AG04450 (cell line): ENCODE measurements at regions not wholly inside any gene's neighbourhood (a gene's known extent, or its start where the extent isn't known, plus 50 kb on each side); places are given as distances from the start of the nearest gene placed in this dataset.

ENCODE experiments used
- CTCF ChIA-PET: fragments of 300-600, 350-600 bp; formaldehyde crosslinking; extraction: SDS; loops from one replicate; lab custom pipeline; 2022; ENCODE audit warnings: antibody characterized with exemption, inconsistent platforms; lab: Charles Lee
- POLR2A ChIA-PET: fragments of 350-600 bp; formaldehyde crosslinking; extraction: SDS; loops from one replicate; lab custom pipeline; 2021; ENCODE audit warnings: antibody characterized with exemption, inconsistent platforms; lab: Yijun Ruan, JAX
- DNase-seq: peaks from one replicate; pipeline ENCODE4 v3.0.0-alpha.2; 2011; ENCODE audit warnings: low read depth, low spot score
- H3K27ac ChIP-seq: one replicate; pipeline ENCODE4 v1.5.1; 2012; ENCODE audit warnings: low read depth, low read length, control low read depth
- H3K27me3 ChIP-seq: one replicate; pipeline ENCODE4 v1.6.0; 2012; ENCODE audit warnings: low read length; ENCODE audit not compliant: control insufficient read depth, insufficient read depth
- H3K4me3 ChIP-seq: 2 replicates; pipeline ENCODE4 v1.5.1; 2011; ENCODE audit warnings: mild to moderate bottlenecking, low read depth, low read length, control low read depth
- H3K9me3 ChIP-seq: 2 replicates; pipeline ENCODE4 v1.5.1; 2012; ENCODE audit warnings: low read length; ENCODE audit not compliant: control insufficient read depth, insufficient read depth
- TF ChIP-seq, protein P1 (sequence below): IDR thresholded peaks from 2 replicates; pipeline ENCODE4 v1.5.1; 2011; ENCODE audit warnings: low read depth, low read length, control low read depth, inconsistent platforms

DNA sequence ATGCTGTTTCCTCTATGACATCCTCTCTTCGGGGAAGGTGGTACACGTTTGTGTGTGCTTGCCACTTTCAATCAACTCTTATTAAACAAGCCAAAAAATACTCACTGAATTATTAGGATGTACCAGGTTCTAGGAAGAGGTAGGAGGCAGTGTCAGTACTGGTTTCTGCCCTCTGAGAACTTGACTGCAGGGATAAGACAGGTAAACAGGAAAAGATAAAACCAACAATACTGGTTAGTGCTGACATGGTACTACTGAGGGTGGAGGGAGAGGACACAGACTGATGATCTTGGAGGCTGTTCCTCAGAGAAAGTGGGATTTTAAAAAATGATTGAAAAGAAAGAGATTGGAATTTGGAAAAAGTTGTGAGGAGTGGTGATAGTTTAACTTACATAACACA, 295.2 kb upstream of the PWP1 start:
- TF ChIP-seq, protein P1, sequence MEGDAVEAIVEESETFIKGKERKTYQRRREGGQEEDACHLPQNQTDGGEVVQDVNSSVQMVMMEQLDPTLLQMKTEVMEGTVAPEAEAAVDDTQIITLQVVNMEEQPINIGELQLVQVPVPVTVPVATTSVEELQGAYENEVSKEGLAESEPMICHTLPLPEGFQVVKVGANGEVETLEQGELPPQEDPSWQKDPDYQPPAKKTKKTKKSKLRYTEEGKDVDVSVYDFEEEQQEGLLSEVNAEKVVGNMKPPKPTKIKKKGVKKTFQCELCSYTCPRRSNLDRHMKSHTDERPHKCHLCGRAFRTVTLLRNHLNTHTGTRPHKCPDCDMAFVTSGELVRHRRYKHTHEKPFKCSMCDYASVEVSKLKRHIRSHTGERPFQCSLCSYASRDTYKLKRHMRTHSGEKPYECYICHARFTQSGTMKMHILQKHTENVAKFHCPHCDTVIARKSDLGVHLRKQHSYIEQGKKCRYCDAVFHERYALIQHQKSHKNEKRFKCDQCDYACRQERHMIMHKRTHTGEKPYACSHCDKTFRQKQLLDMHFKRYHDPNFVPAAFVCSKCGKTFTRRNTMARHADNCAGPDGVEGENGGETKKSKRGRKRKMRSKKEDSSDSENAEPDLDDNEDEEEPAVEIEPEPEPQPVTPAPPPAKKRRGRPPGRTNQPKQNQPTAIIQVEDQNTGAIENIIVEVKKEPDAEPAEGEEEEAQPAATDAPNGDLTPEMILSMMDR: no peak
- H3K4me3 ChIP-seq: no peak overlapping the region
- H3K27me3 ChIP-seq: no peaks in the 10 kb centered on the region
- DNase-seq: no peak
- ChIA-PET POLR2A (no interaction called here), CTCF (no interaction called here)
- no peak overlapping the region for H3K27ac ChIP-seq
- peaks cover 10% of the 10 kb centered on the region for H3K9me3 ChIP-seq

DNA sequence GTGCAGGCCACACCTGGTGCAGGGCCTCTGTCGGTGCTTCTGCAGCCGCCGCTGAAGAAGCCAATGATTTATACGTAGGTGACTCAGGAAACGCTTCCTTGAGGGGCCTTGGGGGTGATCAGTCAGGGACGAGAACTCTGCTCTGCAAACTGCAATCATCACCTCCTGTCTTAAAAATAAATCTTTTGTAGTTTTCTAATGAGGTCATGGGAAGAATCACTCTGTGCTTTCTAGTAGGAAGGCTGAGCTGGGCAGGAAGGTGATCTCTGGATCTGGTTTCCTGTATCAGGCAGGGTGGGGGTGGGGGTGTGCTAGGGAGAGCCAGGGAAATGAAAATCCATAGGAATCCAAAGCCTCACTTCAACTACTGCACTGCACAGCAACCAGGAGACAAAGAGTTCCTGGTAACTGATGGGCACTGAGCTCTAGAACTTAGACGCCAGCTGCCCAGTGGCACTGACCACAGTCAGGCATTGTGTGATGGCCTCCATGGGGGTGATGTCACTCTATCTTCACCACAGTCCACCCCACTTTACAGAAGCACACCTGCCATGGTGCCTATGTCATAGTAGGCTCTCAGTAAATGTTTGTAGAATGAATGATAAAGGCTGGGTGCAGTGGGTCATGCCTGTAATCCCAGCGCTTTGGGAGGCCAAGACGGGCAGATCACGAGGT, 292.4 kb upstream of the PWP1 start:
- POLR2A ChIA-PET: no interaction called here
- TF ChIP-seq, protein P1: no peak
- no peak for DNase-seq
- H3K9me3 ChIP-seq: peaks cover 10% of the 10 kb centered on the region
- H3K27me3 ChIP-seq: no peaks in the 10 kb centered on the region
- CTCF ChIA-PET: no interaction called here
- no peak overlapping the region for H3K27ac ChIP-seq
- no peak overlapping the region for H3K4me3 ChIP-seq

DNA sequence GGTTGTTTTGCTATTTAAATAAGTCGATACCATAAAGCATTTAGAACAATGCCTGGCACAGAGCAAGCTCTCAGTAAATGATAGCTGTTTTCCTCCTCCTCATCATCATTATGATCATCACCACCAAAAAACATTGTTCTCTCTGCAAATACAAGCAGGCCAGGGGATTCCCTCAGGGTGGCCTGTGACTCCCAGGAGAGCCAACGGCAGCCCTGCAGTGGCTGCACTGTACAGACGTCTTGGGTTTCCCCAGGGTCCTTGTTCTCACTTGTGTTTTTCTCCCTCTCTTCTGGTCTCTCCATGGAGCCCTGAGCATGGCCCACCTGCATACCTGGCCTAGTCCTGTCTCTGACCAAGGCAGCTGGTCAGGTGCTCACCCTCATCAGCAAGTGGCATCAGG, 290.9 kb upstream of the PWP1 start:
- DNase-seq: no peak
- peaks cover 5% of the 10 kb centered on the region for H3K9me3 ChIP-seq
- no peaks in the 10 kb centered on the region for H3K27me3 ChIP-seq
- POLR2A ChIA-PET: no interaction called here
- TF ChIP-seq, protein P1: no peak
- H3K4me3 ChIP-seq: no peak overlapping the region
- no peak overlapping the region for H3K27ac ChIP-seq
- CTCF ChIA-PET: interaction anchor here (1.1 kb wide), 1 partner anchor 8 kb away, joined by 3 read pairs; no protein-coding TSS in a partner anchor

DNA sequence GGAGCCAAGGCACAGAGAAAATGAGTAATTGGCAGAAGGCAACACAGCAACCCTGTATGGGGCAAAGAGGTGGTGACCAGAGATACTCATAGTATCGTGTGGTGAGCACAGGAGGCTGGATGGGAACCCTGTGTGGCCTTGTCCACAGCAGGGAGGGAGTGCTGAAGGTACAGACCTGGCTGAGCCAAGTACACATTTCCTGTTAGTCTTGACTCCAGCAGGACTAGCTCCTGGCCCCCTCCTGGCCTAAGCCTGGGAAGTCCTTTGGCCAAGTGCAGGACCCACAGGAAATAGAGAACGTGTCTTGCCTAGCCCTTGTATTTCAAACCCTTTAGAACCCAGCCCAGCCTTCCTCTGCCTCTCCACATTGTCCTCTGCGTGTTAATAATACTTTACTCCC, 289.8 kb upstream of the PWP1 start:
- Histone ChIP-seq H3K27me3 (no peaks in the 10 kb centered on the region), H3K9me3 (no peaks in the 10 kb centered on the region), H3K27ac (no peak overlapping the region), H3K4me3 (no peak overlapping the region)
- POLR2A ChIA-PET: no interaction called here
- TF ChIP-seq, protein P1: no peak
- CTCF ChIA-PET: interaction anchor here (0.8 kb wide), 1 partner anchor 264 kb away, joined by 3 read pairs; no protein-coding TSS in a partner anchor
- no peak for DNase-seq

DNA sequence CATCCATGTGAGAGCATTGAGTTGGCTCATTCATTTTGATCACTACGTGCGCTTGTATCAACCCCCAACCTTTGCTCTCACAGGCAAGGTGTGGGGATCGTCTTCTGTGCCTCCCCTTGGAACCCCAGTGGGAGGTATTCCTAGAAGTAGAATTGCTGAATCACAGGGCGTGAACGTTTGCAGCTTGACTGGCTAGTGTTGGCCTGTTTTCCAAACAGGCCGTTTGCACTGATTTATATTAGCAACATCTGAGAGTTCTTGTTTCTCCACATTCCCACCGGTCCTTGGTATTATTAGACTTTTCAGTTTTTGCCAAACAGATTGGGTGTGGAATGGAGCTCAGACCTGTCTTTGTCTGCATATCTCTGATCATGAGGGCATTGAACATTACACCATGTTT, 288.6 kb upstream of the PWP1 start:
- ChIA-PET CTCF (interaction anchor here (3.5 kb wide), 1 partner anchor 265 kb away, joined by 25 read pairs; no protein-coding TSS in a partner anchor), POLR2A (no interaction called here)
- Histone ChIP-seq H3K27me3 (no peaks in the 10 kb centered on the region), H3K27ac (no peak overlapping the region), H3K4me3 (no peak overlapping the region), H3K9me3 (no peaks in the 10 kb centered on the region)
- TF ChIP-seq, protein P1: no peak
- no peak for DNase-seq
